ENCODE measurements at regions not wholly inside any gene's neighbourhood (a gene's known extent, or its start where the extent isn't known, plus 50 kb on each side); places are given as distances from the start of the nearest gene placed in this dataset.

DNA sequence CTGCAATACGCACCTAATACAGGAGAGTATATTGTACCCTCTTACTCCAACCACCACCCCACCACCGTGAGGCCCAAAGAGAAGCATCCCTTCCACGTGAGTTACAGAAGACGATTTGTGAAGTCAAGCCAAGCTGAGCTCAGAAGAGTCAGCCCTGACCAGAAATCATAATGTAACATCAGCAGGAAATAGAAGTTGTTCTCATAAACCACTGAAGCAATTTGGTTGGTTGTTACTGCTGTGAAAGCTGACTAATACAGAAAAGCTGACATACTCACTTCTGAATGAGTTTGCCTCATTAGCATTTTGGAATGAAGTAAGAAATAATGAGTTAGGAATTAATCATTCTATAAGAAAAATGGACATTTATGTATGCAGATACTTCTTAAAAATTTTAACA lies 749.4 kb upstream of the SLC10A2 start:
- 67% methylated on average over 1 of the region's 4 CpGs for WGBS (ENCODE audit: insufficient coverage, low coverage, low lambda C conversion rate, missing lambda C conversion rate)
- no peak for DNase-seq
- intact Hi-C loops (cut with DNase I) = no loop called here
- no peaks in the 10 kb centered on the region for H3K27me3 ChIP-seq
- ATAC-seq = no peak
- no peak for TF ChIP-seq POLR2A (IDR thresholded peaks at IDR 0.05)
- TF ChIP-seq, protein P1, sequence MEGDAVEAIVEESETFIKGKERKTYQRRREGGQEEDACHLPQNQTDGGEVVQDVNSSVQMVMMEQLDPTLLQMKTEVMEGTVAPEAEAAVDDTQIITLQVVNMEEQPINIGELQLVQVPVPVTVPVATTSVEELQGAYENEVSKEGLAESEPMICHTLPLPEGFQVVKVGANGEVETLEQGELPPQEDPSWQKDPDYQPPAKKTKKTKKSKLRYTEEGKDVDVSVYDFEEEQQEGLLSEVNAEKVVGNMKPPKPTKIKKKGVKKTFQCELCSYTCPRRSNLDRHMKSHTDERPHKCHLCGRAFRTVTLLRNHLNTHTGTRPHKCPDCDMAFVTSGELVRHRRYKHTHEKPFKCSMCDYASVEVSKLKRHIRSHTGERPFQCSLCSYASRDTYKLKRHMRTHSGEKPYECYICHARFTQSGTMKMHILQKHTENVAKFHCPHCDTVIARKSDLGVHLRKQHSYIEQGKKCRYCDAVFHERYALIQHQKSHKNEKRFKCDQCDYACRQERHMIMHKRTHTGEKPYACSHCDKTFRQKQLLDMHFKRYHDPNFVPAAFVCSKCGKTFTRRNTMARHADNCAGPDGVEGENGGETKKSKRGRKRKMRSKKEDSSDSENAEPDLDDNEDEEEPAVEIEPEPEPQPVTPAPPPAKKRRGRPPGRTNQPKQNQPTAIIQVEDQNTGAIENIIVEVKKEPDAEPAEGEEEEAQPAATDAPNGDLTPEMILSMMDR (IDR thresholded peaks at IDR 0.05) = no peak
- no peaks in the 10 kb centered on the region for H3K4me1 ChIP-seq
- no peak overlapping the region for H3K4me3 ChIP-seq
- H3K27ac ChIP-seq = no peak overlapping the region
- H3K36me3 ChIP-seq = no peaks in the 10 kb centered on the region
- no peaks in the 10 kb centered on the region for H3K9me3 ChIP-seq

DNA sequence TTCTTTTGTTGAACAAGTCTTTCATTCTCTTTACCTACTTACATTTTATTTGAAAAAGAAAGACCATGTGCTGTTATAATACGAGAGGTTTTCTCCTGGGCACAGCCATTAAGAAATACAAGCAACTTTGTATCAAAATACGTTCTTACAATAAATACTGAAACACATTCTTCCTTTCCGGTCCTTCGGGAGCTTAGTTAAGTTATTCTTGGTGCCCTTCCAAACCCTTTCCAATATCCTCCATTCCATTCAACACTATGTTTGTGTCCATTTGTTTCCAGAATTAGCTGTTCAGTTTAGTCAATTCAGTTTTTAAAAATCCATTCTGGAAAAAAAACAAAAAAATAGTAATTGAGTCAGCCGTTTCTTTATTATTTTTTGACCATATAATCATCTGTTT lies 746.8 kb upstream of the SLC10A2 start:
- Histone ChIP-seq H3K9me3 (no peaks in the 10 kb centered on the region), H3K27me3 (no peaks in the 10 kb centered on the region), H3K4me1 (no peaks in the 10 kb centered on the region), H3K36me3 (no peaks in the 10 kb centered on the region), H3K4me3 (no peak overlapping the region), H3K27ac (no peak overlapping the region)
- TF ChIP-seq, protein P1 (IDR thresholded peaks at IDR 0.05) = no peak
- no peak for TF ChIP-seq POLR2A (IDR thresholded peaks at IDR 0.05)
- DNase-seq = no peak
- no peak for ATAC-seq
- WGBS (ENCODE audit: insufficient coverage, low coverage, low lambda C conversion rate, missing lambda C conversion rate) = 56% methylated on average over 5 of the region's 5 CpGs
- intact Hi-C loops (cut with DNase I) = no loop called here

- TF ChIP-seq, protein P1 (IDR thresholded peaks at IDR 0.05) = no peak
- intact Hi-C loops (cut with DNase I) = no loop called here
- 62% methylated on average over 4 of the region's 4 CpGs for WGBS (ENCODE audit: insufficient coverage, low coverage, low lambda C conversion rate, missing lambda C conversion rate)
- DNase-seq (no peak), ATAC-seq (no peak)
- Histone ChIP-seq H3K27ac (no peak overlapping the region), H3K36me3 (no peaks in the 10 kb centered on the region), H3K4me1 (no peaks in the 10 kb centered on the region), H3K27me3 (no peaks in the 10 kb centered on the region), H3K9me3 (no peaks in the 10 kb centered on the region), H3K4me3 (no peak overlapping the region)
Observed at GRCh38 chr13:103812558-103812957, 746.3 kb upstream of the SLC10A2 start.

GRCh38 chr13:103810026-103810425 lies 743.8 kb upstream of the SLC10A2 start:
- no peak overlapping the region for H3K4me3 ChIP-seq
- intact Hi-C loops (cut with DNase I) = no loop called here
- 71% methylated on average over 3 of the region's 3 CpGs for WGBS (ENCODE audit: insufficient coverage, low coverage, low lambda C conversion rate, missing lambda C conversion rate)
- H3K36me3 ChIP-seq = no peaks in the 10 kb centered on the region
- H3K4me1 ChIP-seq = no peaks in the 10 kb centered on the region
- H3K27me3 ChIP-seq = no peaks in the 10 kb centered on the region
- no peaks in the 10 kb centered on the region for H3K9me3 ChIP-seq
- TF ChIP-seq POLR2A (IDR thresholded peaks at IDR 0.05) = no peak
- TF ChIP-seq, protein P1 (IDR thresholded peaks at IDR 0.05) = no peak
- ATAC-seq = no peak
- no peak for DNase-seq
- H3K27ac ChIP-seq = no peak overlapping the region

DNA sequence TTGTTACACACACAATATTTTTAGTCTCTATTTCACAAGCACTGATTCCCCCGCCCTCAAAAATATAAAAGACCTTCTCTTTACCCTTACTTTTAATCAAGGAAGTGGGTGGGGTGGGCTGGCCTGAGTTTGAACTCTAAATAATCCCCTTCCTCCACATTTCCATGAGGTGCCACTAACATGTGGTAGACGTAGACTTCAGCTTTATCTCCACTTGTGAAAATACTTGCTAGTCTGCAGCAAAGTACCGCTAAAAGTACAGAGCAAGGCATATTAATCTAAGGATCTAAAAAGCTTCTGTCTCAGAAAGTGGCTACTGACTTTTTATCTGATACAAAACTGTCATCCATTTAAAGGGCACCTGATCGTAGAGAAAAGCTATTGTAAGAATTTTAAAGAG lies 739.6 kb upstream of the SLC10A2 start:
- intact Hi-C loops (cut with DNase I) = no loop called here
- Histone ChIP-seq H3K9me3 (no peaks in the 10 kb centered on the region), H3K27me3 (no peaks in the 10 kb centered on the region), H3K27ac (no peak overlapping the region), H3K36me3 (no peaks in the 10 kb centered on the region), H3K4me3 (no peak overlapping the region), H3K4me1 (no peaks in the 10 kb centered on the region)
- WGBS (ENCODE audit: insufficient coverage, low coverage, low lambda C conversion rate, missing lambda C conversion rate) = 40% methylated on average over 4 of the region's 4 CpGs
- TF ChIP-seq POLR2A (IDR thresholded peaks at IDR 0.05) = no peak
- TF ChIP-seq, protein P1 (IDR thresholded peaks at IDR 0.05) = no peak
- ATAC-seq (no peak), DNase-seq (no peak)

Measured in right lobe of liver (tissue), 6 donors.